HCT116 (cell line): ENCODE measurements at regions not wholly inside any gene's neighbourhood (a gene's known extent, or its start where the extent isn't known, plus 50 kb on each side); places are given as distances from the start of the nearest gene placed in this dataset.

Source experiments
- ATAC-seq: fragments of 200-7000 bp; cut with Tn5 transposase; 2 replicates; pipeline ENCODE4 v1.9.1; 2020; ENCODE audit warnings: mild to moderate bottlenecking, moderate library complexity
- BruUV-seq: library from RNA; stranded (reverse); fragments of 400-500 nt; replicated peaks from 2 replicates; lab custom pipeline; 2021; lab: Mats Ljungman, UMichigan
- CTCF ChIA-PET: fragments of 300-600 bp; sonication (Branson Sonifier 250); formaldehyde crosslinking; loops from one replicate; lab custom pipeline; 2021; ENCODE audit warnings: antibody characterized with exemption; lab: Charles Lee
- POLR2A ChIA-PET: fragments of 300-600, 350-600 bp; sonication (Branson Sonifier 250); formaldehyde crosslinking; loops from one replicate; lab custom pipeline; 2021; ENCODE audit warnings: antibody characterized with exemption; lab: Charles Lee
- RAD21 ChIA-PET, 2 experiments: fragments of 300-600 bp; sonication (Branson Sonifier 250); formaldehyde crosslinking; loops; one replicate each; lab custom pipeline; 2023; ENCODE audit warnings: low total read pairs in 2 of 2; ENCODE audit not compliant: uncharacterized antibody in 2 of 2, unreplicated experiment in 2 of 2, low non-redundant PET in 1 of 2; lab: Charles Lee
- DNase-seq: peaks from one replicate; pipeline ENCODE4 v3.0.0-alpha.2; 2010; ENCODE audit warnings: low read depth, low spot score
- H2AFZ ChIP-seq: fragments of 200-600 bp; shearing (Covaris generic), sonication (generic); 2 replicates; pipeline ENCODE4 v1.6.1; 2017; ENCODE audit warnings: low read depth, mixed run types, mixed read lengths, antibody characterized with exemption, low read length; ENCODE audit not compliant: poor library complexity, severe bottlenecking
- H3K27ac ChIP-seq: 2 replicates; pipeline ENCODE4 v1.5.1; 2012; ENCODE audit warnings: low read depth, low read length
- H3K27me3 ChIP-seq: fragments of 200-600 bp; sonication (generic); 2 replicates; pipeline ENCODE4 v1.6.1; 2016; ENCODE audit warnings: mixed run types, low read length, mixed read lengths; ENCODE audit not compliant: insufficient read depth
- H3K36me3 ChIP-seq, 2 experiments: fragments of 200-500 bp in 1 of 2; fragments of 200-600 bp in 1 of 2; sonication (Bioruptor generic) in 1 of 2; sonication (generic) in 1 of 2; 2 replicates each; pipeline versions ENCODE4 v1.5.1 to v1.6.1; 2014 to 2016; ENCODE audit warnings: low read length in 2 of 2, inconsistent platforms in 1 of 2, mixed read lengths in 1 of 2, mixed run types in 1 of 2; ENCODE audit not compliant: insufficient read depth in 2 of 2, control insufficient read depth in 1 of 2
- H3K4me1 ChIP-seq, 2 experiments: fragments of 200-600 bp in 1 of 2; sonication (generic) in 1 of 2; 2 replicates each; pipeline versions ENCODE4 v1.5.1 to v1.6.1; 2012 to 2017; ENCODE audit warnings: low read length in 2 of 2, inconsistent platforms in 1 of 2, mild to moderate bottlenecking in 1 of 2, mixed read lengths in 1 of 2, mixed run types in 1 of 2, moderate library complexity in 1 of 2; ENCODE audit not compliant: insufficient read depth in 2 of 2, control insufficient read depth in 1 of 2
- H3K4me2 ChIP-seq: fragments of 200-600 bp; sonication (generic); 2 replicates; pipeline ENCODE4 v1.6.1; 2017; ENCODE audit warnings: mixed run types, low read length, mixed read lengths
- H3K4me3 ChIP-seq, 2 experiments: fragments of 200-600 bp in 1 of 2; sonication (generic) in 1 of 2; replicated peaks in 1 of 2; 2 replicates each; pipeline ENCODE4 v1.5.1; 2011 to 2016; ENCODE audit warnings: low read length in 2 of 2, control low read depth in 1 of 2, low read depth in 1 of 2, mild to moderate bottlenecking in 1 of 2, mixed read lengths in 1 of 2, mixed run types in 1 of 2
- H3K79me2 ChIP-seq: fragments of 200-600 bp; sonication (generic); 2 replicates; pipeline ENCODE4 v1.6.1; 2017; ENCODE audit warnings: mild to moderate bottlenecking, mixed run types, low read length, moderate library complexity, mixed read lengths; ENCODE audit not compliant: insufficient read depth
- H3K9ac ChIP-seq: fragments of 200-600 bp; sonication (generic); 2 replicates; pipeline ENCODE4 v1.6.1; 2016; ENCODE audit warnings: low read length, mixed read lengths
- H3K9me2 ChIP-seq: fragments of 200-600 bp; sonication (generic), shearing (Covaris generic); 2 replicates; pipeline ENCODE4 v1.6.1; 2017; ENCODE audit warnings: mixed run types, mild to moderate bottlenecking, moderate library complexity; ENCODE audit not compliant: insufficient read depth
- H3K9me3 ChIP-seq, 2 experiments: fragments of 200-500 bp in 1 of 2; fragments of 200-600 bp in 1 of 2; sonication (Bioruptor generic) in 1 of 2; sonication (generic) in 1 of 2; 2 replicates each; pipeline ENCODE4 v1.6.1; 2014 to 2017; ENCODE audit warnings: low read length in 2 of 2, mixed read lengths in 2 of 2, inconsistent platforms in 1 of 2, low read depth in 1 of 2, mild to moderate bottlenecking in 1 of 2, mixed run types in 1 of 2, moderate library complexity in 1 of 2; ENCODE audit not compliant: control insufficient read depth in 1 of 2, insufficient read depth in 1 of 2
- H4K20me1 ChIP-seq: fragments of 200-600 bp; sonication (generic), shearing (Covaris generic); 2 replicates; pipeline ENCODE4 v1.6.1; 2017; ENCODE audit warnings: mixed run types, mild to moderate bottlenecking, moderate library complexity; ENCODE audit not compliant: insufficient read depth
- CBX3 ChIP-seq: IDR thresholded peaks from 2 replicates; pipeline ENCODE4 v1.6.1; 2012; ENCODE audit warnings: low read depth
- CEBPB ChIP-seq: IDR thresholded peaks from 2 replicates; pipeline ENCODE4 v1.6.1; 2012; ENCODE audit warnings: low read depth
- EGR1 ChIP-seq: IDR thresholded peaks from 2 replicates; pipeline ENCODE4 v1.6.1; 2012; ENCODE audit warnings: low read depth
- ELF1 ChIP-seq: IDR thresholded peaks from 2 replicates; pipeline ENCODE4 v1.6.1; 2012; ENCODE audit warnings: low read depth, borderline replicate concordance
- EZH2 ChIP-seq: fragments of 200-600 bp; sonication (generic); IDR thresholded peaks from 2 replicates; pipeline ENCODE4 v1.6.1; 2017; ENCODE audit warnings: antibody characterized with exemption, mixed run types
- EZH2phosphoT487 ChIP-seq: fragments of 200-600 bp; IDR thresholded peaks from 2 replicates; pipeline ENCODE4 v1.6.1; 2018; ENCODE audit warnings: antibody characterized with exemption, borderline replicate concordance
- FOSL1 ChIP-seq: IDR thresholded peaks from 2 replicates; pipeline ENCODE4 v1.6.1; 2012; ENCODE audit warnings: low read depth
- POLR2A ChIP-seq: IDR thresholded peaks from 2 replicates; pipeline ENCODE4 v1.7.0; 2011; ENCODE audit warnings: borderline replicate concordance; ENCODE audit not compliant: insufficient read depth, insufficient read length; ENCODE audit errors: extremely low read depth
- POLR2AphosphoS5 ChIP-seq: IDR thresholded peaks from 2 replicates; pipeline ENCODE4 v1.6.1; 2011; ENCODE audit warnings: mild to moderate bottlenecking, low read depth, low read length, moderate library complexity
- SIN3A ChIP-seq: IDR thresholded peaks from 2 replicates; pipeline ENCODE4 v1.6.1; 2012; ENCODE audit warnings: low read depth
- SP1 ChIP-seq: IDR thresholded peaks from 2 replicates; pipeline ENCODE4 v1.6.1; 2012; ENCODE audit warnings: low read depth
- SRF ChIP-seq: IDR thresholded peaks from 2 replicates; pipeline ENCODE4 v1.6.1; 2012; ENCODE audit warnings: low read depth
- TCF7L2 ChIP-seq: IDR thresholded peaks from 2 replicates; pipeline ENCODE4 v1.7.0; 2011; ENCODE audit warnings: borderline replicate concordance, inconsistent platforms; ENCODE audit not compliant: insufficient read depth, insufficient read length; ENCODE audit errors: extremely low read depth
- YY1 ChIP-seq: IDR thresholded peaks from 2 replicates; pipeline ENCODE4 v1.6.1; 2011; ENCODE audit warnings: low read length, low read depth, moderate library complexity, mild to moderate bottlenecking; ENCODE audit not compliant: insufficient replicate concordance; ENCODE audit errors: extremely low read depth
- ZNF274 ChIP-seq: fragments of 200-500 bp; sonication (Bioruptor generic); IDR thresholded peaks from 2 replicates; pipeline ENCODE4 v1.6.1; 2014; ENCODE audit warnings: mild to moderate bottlenecking, low read depth, low read length, inconsistent platforms
- intact Hi-C: fragments of 100-400 bp; cut with micrococcal nuclease; formaldehyde crosslinking; loops from 2 replicates; pipeline ENCODE4 v1.10.0; 2022
- TF ChIP-seq, protein P1 (sequence below), 3 experiments: fragments of 200-600 bp in 1 of 3; sonication (generic) in 1 of 3; IDR thresholded peaks in 2 of 3; conservative IDR thresholded peaks in 1 of 3; 2 replicates each; pipeline ENCODE4 v1.5.1; 2012 to 2017; ENCODE audit warnings: low read depth in 2 of 3, low read length in 2 of 3, antibody characterized with exemption in 1 of 3, borderline replicate concordance in 1 of 3, control low read depth in 1 of 3, mild to moderate bottlenecking in 1 of 3, mixed read lengths in 1 of 3, mixed run types in 1 of 3, moderate library complexity in 1 of 3; ENCODE audit not compliant: insufficient read depth in 1 of 3
- TF ChIP-seq, protein P2 (sequence below): IDR thresholded peaks from 2 replicates; pipeline ENCODE4 v1.6.1; 2012; ENCODE audit warnings: low read depth
- TF ChIP-seq, protein P3 (sequence below): IDR thresholded peaks from 2 replicates; pipeline ENCODE4 v1.6.1; 2012
- TF ChIP-seq, protein P4 (sequence below): IDR thresholded peaks from 2 replicates; pipeline ENCODE4 v1.6.1; 2011; ENCODE audit warnings: mild to moderate bottlenecking, low read length, moderate library complexity; ENCODE audit not compliant: insufficient replicate concordance; ENCODE audit errors: extremely low read depth

DNA sequence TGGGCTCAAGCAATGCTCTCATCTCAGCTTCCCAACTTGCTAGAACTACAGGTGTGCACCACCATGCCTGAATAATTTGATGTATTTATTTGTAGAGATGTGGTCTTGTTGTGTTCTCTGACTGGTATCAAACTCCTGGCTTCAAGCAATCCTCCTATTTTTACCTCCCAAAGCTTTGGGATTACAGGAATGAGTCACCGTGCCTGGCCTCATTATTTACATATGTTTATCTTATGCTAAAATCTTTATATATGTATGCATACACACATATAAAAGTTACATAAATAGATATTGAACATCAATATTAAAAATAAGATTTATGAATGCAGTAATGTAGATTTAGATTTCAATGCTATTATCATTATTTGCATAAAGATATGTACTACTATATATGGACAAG lies 1634.5 kb upstream of the LRRTM3 start:
- no peak for ATAC-seq
- RAD21 ChIA-PET: no interaction called here
- no peak overlapping the region for H3K9ac ChIP-seq

More for the DNA sequence above, 1634.5 kb upstream of the LRRTM3 start:
- no peak for DNase-seq
- Histone ChIP-seq H3K4me2 (no peak overlapping the region), H3K9me3 (no peaks in the 10 kb centered on the region), H3K27ac (no peak overlapping the region), H4K20me1 (no peaks in the 10 kb centered on the region), H3K79me2 (no peaks in the 10 kb centered on the region), H3K36me3 (no peaks in the 10 kb centered on the region), H2AFZ (no peak overlapping the region), H3K4me3 (no peak overlapping the region), H3K9me2 (no peaks in the 10 kb centered on the region), H3K4me1 (no peaks in the 10 kb centered on the region), H3K27me3 (no peaks in the 10 kb centered on the region)
- CTCF ChIA-PET: no interaction called here
- POLR2A ChIA-PET: no interaction called here
- intact Hi-C loops: no loop called here
- no TSS peak for BruUV-seq
- TF ChIP-seq, protein P1, sequence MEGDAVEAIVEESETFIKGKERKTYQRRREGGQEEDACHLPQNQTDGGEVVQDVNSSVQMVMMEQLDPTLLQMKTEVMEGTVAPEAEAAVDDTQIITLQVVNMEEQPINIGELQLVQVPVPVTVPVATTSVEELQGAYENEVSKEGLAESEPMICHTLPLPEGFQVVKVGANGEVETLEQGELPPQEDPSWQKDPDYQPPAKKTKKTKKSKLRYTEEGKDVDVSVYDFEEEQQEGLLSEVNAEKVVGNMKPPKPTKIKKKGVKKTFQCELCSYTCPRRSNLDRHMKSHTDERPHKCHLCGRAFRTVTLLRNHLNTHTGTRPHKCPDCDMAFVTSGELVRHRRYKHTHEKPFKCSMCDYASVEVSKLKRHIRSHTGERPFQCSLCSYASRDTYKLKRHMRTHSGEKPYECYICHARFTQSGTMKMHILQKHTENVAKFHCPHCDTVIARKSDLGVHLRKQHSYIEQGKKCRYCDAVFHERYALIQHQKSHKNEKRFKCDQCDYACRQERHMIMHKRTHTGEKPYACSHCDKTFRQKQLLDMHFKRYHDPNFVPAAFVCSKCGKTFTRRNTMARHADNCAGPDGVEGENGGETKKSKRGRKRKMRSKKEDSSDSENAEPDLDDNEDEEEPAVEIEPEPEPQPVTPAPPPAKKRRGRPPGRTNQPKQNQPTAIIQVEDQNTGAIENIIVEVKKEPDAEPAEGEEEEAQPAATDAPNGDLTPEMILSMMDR (IDR thresholded peaks at IDR 0.05 in 2 of 3, conservative IDR thresholded peaks at IDR 0.05 in 1 of 3; ENCODE audit: borderline replicate concordance in 1 of 3, insufficient read depth in 1 of 3, low read depth in 2 of 3, low read length in 2 of 3): no peak
- TF ChIP-seq ZNF274 (no peak), FOSL1 (no peak), ELF1 (no peak), CEBPB (no peak), SRF (no peak), EGR1 (no peak), EZH2 (no peak), YY1 (no peak), TCF7L2 (no peak), SIN3A (no peak), POLR2AphosphoS5 (no peak), POLR2A (no peak), SP1 (no peak), CBX3 (no peak), EZH2phosphoT487 (no peak)
- TF ChIP-seq, protein P2, sequence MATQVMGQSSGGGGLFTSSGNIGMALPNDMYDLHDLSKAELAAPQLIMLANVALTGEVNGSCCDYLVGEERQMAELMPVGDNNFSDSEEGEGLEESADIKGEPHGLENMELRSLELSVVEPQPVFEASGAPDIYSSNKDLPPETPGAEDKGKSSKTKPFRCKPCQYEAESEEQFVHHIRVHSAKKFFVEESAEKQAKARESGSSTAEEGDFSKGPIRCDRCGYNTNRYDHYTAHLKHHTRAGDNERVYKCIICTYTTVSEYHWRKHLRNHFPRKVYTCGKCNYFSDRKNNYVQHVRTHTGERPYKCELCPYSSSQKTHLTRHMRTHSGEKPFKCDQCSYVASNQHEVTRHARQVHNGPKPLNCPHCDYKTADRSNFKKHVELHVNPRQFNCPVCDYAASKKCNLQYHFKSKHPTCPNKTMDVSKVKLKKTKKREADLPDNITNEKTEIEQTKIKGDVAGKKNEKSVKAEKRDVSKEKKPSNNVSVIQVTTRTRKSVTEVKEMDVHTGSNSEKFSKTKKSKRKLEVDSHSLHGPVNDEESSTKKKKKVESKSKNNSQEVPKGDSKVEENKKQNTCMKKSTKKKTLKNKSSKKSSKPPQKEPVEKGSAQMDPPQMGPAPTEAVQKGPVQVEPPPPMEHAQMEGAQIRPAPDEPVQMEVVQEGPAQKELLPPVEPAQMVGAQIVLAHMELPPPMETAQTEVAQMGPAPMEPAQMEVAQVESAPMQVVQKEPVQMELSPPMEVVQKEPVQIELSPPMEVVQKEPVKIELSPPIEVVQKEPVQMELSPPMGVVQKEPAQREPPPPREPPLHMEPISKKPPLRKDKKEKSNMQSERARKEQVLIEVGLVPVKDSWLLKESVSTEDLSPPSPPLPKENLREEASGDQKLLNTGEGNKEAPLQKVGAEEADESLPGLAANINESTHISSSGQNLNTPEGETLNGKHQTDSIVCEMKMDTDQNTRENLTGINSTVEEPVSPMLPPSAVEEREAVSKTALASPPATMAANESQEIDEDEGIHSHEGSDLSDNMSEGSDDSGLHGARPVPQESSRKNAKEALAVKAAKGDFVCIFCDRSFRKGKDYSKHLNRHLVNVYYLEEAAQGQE: no peak
- TF ChIP-seq, protein P3, sequence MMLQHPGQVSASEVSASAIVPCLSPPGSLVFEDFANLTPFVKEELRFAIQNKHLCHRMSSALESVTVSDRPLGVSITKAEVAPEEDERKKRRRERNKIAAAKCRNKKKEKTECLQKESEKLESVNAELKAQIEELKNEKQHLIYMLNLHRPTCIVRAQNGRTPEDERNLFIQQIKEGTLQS: no peak
- TF ChIP-seq, protein P4, sequence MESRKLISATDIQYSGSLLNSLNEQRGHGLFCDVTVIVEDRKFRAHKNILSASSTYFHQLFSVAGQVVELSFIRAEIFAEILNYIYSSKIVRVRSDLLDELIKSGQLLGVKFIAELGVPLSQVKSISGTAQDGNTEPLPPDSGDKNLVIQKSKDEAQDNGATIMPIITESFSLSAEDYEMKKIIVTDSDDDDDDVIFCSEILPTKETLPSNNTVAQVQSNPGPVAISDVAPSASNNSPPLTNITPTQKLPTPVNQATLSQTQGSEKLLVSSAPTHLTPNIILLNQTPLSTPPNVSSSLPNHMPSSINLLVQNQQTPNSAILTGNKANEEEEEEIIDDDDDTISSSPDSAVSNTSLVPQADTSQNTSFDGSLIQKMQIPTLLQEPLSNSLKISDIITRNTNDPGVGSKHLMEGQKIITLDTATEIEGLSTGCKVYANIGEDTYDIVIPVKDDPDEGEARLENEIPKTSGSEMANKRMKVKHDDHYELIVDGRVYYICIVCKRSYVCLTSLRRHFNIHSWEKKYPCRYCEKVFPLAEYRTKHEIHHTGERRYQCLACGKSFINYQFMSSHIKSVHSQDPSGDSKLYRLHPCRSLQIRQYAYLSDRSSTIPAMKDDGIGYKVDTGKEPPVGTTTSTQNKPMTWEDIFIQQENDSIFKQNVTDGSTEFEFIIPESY: no peak
